ENCODE measurements at regions not wholly inside any gene's neighbourhood (a gene's known extent, or its start where the extent isn't known, plus 50 kb on each side); places are given as distances from the start of the nearest gene placed in this dataset.

DNA sequence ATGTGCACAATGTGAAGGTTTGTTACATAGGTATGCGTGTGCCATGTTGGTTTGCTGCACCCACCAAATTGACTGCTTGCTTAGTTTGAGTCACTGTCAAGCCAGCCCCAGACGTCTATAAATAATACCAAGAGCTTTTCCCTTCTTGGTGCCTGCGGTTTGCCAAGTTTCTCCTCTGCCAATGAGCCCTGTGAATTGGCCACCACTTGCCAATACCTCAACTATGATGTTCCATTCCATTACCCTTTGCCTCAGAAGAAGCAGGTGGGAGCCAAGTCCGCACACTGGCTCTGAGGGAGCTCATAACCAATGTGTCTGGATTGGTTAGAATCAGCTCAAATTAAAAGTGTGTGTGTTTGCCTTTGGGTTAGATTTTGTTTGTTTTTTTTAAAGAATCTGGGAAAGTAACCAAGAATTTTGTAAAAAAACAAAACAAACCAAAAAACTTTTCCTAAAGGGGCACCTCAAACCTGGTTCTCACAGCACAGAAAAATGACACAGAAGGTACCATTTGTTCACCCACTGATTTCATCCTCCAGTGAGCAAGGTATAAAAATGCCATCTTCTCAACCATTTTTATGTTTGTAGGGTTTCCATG is 209.3 kb upstream of the PRNP start:
- Histone ChIP-seq H3K36me3 (ENCODE audit: control insufficient read depth, insufficient read depth, low read length) (no peaks in the 10 kb centered on the region), H3K4me3 (ENCODE audit: low read depth, low read length) (no peak overlapping the region), H3K27me3 (ENCODE audit: control insufficient read depth, insufficient read depth, low read length) (no peaks in the 10 kb centered on the region)
- FAIRE-seq (peak; percentile 36), DNase-seq (ENCODE audit: low read depth) (no peak)
- TF ChIP-seq, protein P1, sequence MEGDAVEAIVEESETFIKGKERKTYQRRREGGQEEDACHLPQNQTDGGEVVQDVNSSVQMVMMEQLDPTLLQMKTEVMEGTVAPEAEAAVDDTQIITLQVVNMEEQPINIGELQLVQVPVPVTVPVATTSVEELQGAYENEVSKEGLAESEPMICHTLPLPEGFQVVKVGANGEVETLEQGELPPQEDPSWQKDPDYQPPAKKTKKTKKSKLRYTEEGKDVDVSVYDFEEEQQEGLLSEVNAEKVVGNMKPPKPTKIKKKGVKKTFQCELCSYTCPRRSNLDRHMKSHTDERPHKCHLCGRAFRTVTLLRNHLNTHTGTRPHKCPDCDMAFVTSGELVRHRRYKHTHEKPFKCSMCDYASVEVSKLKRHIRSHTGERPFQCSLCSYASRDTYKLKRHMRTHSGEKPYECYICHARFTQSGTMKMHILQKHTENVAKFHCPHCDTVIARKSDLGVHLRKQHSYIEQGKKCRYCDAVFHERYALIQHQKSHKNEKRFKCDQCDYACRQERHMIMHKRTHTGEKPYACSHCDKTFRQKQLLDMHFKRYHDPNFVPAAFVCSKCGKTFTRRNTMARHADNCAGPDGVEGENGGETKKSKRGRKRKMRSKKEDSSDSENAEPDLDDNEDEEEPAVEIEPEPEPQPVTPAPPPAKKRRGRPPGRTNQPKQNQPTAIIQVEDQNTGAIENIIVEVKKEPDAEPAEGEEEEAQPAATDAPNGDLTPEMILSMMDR (IDR thresholded peaks at IDR 0.05; ENCODE audit: insufficient read depth, low read length, severe bottlenecking): no peak

DNA sequence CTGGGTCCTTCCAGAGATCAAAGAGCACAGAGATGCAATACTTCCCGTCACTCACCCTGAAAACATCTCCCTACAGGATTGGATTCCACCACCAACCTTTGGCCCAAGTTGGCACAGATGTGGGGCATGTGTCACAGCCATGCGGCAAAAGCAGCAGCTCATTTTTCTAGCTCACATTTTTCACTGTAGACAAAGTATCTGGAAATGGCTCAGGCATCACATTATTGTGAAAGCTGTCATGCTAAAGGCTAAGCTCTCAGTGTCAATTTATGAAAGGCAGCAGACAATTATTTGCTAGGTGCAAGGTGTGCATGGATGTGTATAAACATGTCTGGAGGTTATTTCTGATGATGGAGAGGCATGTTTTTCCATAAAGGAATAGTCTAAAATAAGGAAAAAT is 213.3 kb upstream of the PRNP start:
- Histone ChIP-seq H3K36me3 (ENCODE audit: control insufficient read depth, insufficient read depth, low read length) (no peaks in the 10 kb centered on the region), H3K27me3 (ENCODE audit: control insufficient read depth, insufficient read depth, low read length) (no peaks in the 10 kb centered on the region), H3K4me3 (ENCODE audit: low read depth, low read length) (no peak overlapping the region)
- TF ChIP-seq, protein P1 (IDR thresholded peaks at IDR 0.05; ENCODE audit: insufficient read depth, low read length, severe bottlenecking): no peak
- DNase-seq (ENCODE audit: low read depth) (peak; percentile 31), FAIRE-seq (no peak)

- Histone ChIP-seq H3K4me3 (ENCODE audit: low read depth, low read length) (no peak overlapping the region), H3K36me3 (ENCODE audit: control insufficient read depth, insufficient read depth, low read length) (no peaks in the 10 kb centered on the region), H3K27me3 (ENCODE audit: control insufficient read depth, insufficient read depth, low read length) (no peaks in the 10 kb centered on the region)
- TF ChIP-seq, protein P1 (IDR thresholded peaks at IDR 0.05; ENCODE audit: insufficient read depth, low read length, severe bottlenecking): no peak
- no peak for DNase-seq (ENCODE audit: low read depth)
- FAIRE-seq: no peak
Observed at GRCh38 chr20:4471221-4471620, 215.0 kb upstream of the PRNP start.

DNA sequence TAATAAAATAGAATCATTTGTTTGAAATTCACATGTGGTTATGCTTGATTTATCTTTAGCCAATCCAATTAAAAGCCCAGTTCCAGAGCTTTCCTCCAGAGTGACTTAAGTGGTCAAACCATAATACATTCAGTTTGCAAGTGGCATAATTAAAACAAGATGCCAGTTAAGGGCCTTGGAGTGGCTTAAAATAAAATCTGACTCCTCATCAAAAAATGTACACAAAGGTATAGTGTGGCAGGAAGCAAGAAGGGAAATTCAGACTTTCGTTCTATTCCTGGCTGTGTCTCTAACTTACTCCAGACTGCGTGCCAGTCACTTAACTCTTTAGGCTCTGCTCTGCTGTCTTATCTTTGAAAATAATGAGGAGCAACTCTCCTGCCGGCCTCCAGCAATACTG is 215.9 kb upstream of the PRNP start:
- no peaks in the 10 kb centered on the region for H3K36me3 ChIP-seq (ENCODE audit: control insufficient read depth, insufficient read depth, low read length)
- H3K4me3 ChIP-seq (ENCODE audit: low read depth, low read length): no peak overlapping the region
- TF ChIP-seq, protein P1 (IDR thresholded peaks at IDR 0.05; ENCODE audit: insufficient read depth, low read length, severe bottlenecking): no peak
- peak; percentile 37 for DNase-seq (ENCODE audit: low read depth)
- no peaks in the 10 kb centered on the region for H3K27me3 ChIP-seq (ENCODE audit: control insufficient read depth, insufficient read depth, low read length)
- no peak for FAIRE-seq

DNA sequence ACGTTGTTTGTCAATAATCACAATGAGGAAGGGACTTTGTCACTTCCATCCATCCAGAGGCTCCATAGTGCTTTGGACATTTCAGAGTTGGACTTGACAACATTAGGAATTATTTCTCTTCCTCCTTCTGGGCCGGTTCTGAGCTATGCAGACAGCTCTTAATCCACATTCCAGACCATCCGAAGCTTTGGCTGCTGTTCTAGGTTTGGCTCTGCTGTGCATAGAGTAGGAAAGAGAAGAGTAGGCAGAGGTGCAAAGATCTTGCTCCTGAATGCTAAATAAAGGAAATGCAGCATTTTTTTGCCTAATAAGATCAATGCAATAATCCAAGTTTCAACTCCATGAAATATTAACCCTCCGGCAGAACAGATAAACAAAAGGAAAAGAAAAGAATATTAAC is 216.3 kb upstream of the PRNP start:
- H3K36me3 ChIP-seq (ENCODE audit: control insufficient read depth, insufficient read depth, low read length): no peaks in the 10 kb centered on the region
- TF ChIP-seq, protein P1 (IDR thresholded peaks at IDR 0.05; ENCODE audit: insufficient read depth, low read length, severe bottlenecking): no peak
- no peak for FAIRE-seq
- H3K27me3 ChIP-seq (ENCODE audit: control insufficient read depth, insufficient read depth, low read length): no peaks in the 10 kb centered on the region
- DNase-seq (ENCODE audit: low read depth): no peak
- no peak overlapping the region for H3K4me3 ChIP-seq (ENCODE audit: low read depth, low read length)

- Histone ChIP-seq H3K4me3 (ENCODE audit: low read depth, low read length) (no peak overlapping the region), H3K36me3 (ENCODE audit: control insufficient read depth, insufficient read depth, low read length) (no peaks in the 10 kb centered on the region), H3K27me3 (ENCODE audit: control insufficient read depth, insufficient read depth, low read length) (no peaks in the 10 kb centered on the region)
- FAIRE-seq: no peak
- TF ChIP-seq, protein P1 (IDR thresholded peaks at IDR 0.05; ENCODE audit: insufficient read depth, low read length, severe bottlenecking): no peak
- no peak for DNase-seq (ENCODE audit: low read depth)
Observed at GRCh38 chr20:4468114-4468513, 218.1 kb upstream of the PRNP start.

All from bronchial epithelial cell (primary cell).